HepG2 (cell line): ENCODE measurements at regions not wholly inside any gene's neighbourhood (a gene's known extent, or its start where the extent isn't known, plus 50 kb on each side); places are given as distances from the start of the nearest gene placed in this dataset.

Experiments used
- ATF7-NPFF ChIP-seq: sonication (generic); formaldehyde crosslinking; IDR thresholded peaks from 2 replicates; pipeline ENCODE4 v1.8.1; 2023; ENCODE audit warnings: mild to moderate bottlenecking, low read depth, missing genetic modification reagents, moderate library complexity
- ATRX ChIP-seq: sonication (generic); formaldehyde crosslinking; IDR thresholded peaks from 2 replicates; pipeline ENCODE4 v1.4.0; 2020; ENCODE audit warnings: missing genetic modification reagents, borderline replicate concordance
- BRD4 ChIP-seq: sonication (generic); formaldehyde crosslinking; IDR thresholded peaks from 2 replicates; pipeline ENCODE4 v1.4.0; 2020; ENCODE audit warnings: missing genetic modification reagents
- HMGA1 ChIP-seq: sonication (generic); formaldehyde crosslinking; conservative IDR thresholded peaks from 2 replicates; pipeline ENCODE4 v1.4.0; 2020; ENCODE audit warnings: missing genetic modification reagents
- IRF9 ChIP-seq: sonication (generic); formaldehyde crosslinking; IDR thresholded peaks from 2 replicates; pipeline ENCODE4 v1.8.0; 2022; ENCODE audit warnings: missing genetic modification reagents, mild to moderate bottlenecking, borderline replicate concordance
- KLF16 ChIP-seq, 2 experiments: sonication (generic) in 1 of 2; formaldehyde crosslinking in 1 of 2; IDR thresholded peaks; 2 replicates each; pipeline versions ENCODE4 v1.6.1 to v1.8.0; 2016 to 2023; ENCODE audit warnings: missing genetic modification reagents in 2 of 2, missing compliant biosample characterization in 1 of 2
- MEF2D ChIP-seq: sonication (generic); formaldehyde crosslinking; IDR thresholded peaks from 2 replicates; pipeline ENCODE4 v1.5.1; 2020; ENCODE audit warnings: mild to moderate bottlenecking, missing genetic modification reagents
- NR2C2 ChIP-seq: sonication (generic); formaldehyde crosslinking; IDR thresholded peaks from 2 replicates; pipeline ENCODE4 v1.4.0; 2020; ENCODE audit warnings: missing genetic modification reagents, mild to moderate bottlenecking, moderate library complexity, borderline replicate concordance
- SALL1 ChIP-seq: sonication (generic); formaldehyde crosslinking; IDR thresholded peaks from 2 replicates; pipeline ENCODE4 v1.8.0; 2022; ENCODE audit warnings: mild to moderate bottlenecking, missing genetic modification reagents
- SP1 ChIP-seq, 2 experiments: fragments of 450-650 bp in 1 of 2; sonication (generic) in 1 of 2; formaldehyde crosslinking in 1 of 2; IDR thresholded peaks; 2 replicates each; pipeline versions ENCODE4 v1.4.0 to v1.6.1; 2016 to 2020; ENCODE audit warnings: missing genetic modification reagents in 1 of 2
- SRSF4 ChIP-seq: fragments of 200-400 bp; formaldehyde crosslinking; IDR thresholded peaks from one replicate; pipeline ENCODE4 v1.6.1; 2018; ENCODE audit warnings: mild to moderate bottlenecking, low read depth, low read length, moderate library complexity; ENCODE audit not compliant: poor library complexity, severe bottlenecking
- TBL1XR1 ChIP-seq: fragments of 150-350 bp; IDR thresholded peaks from 2 replicates; pipeline ENCODE4 v1.6.1; 2014; ENCODE audit warnings: borderline replicate concordance, low read length; ENCODE audit not compliant: partially characterized antibody
- TCF12 ChIP-seq, 2 experiments: fragments of 450-650 bp in 1 of 2; sonication (generic) in 1 of 2; formaldehyde crosslinking in 1 of 2; IDR thresholded peaks; 2 replicates each; pipeline versions ENCODE4 v1.6.1 to v1.8.0; 2017 to 2022; ENCODE audit warnings: antibody characterized with exemption in 1 of 2, mild to moderate bottlenecking in 1 of 2, missing genetic modification reagents in 1 of 2, moderate library complexity in 1 of 2
- TMF1 ChIP-seq: sonication (generic); formaldehyde crosslinking; IDR thresholded peaks from 2 replicates; pipeline ENCODE4 v1.8.1; 2022; ENCODE audit warnings: low read depth, missing genetic modification reagents
- ZKSCAN5 ChIP-seq: sonication (generic); formaldehyde crosslinking; IDR thresholded peaks from 2 replicates; pipeline ENCODE4 v1.5.1; 2020; ENCODE audit warnings: mild to moderate bottlenecking, missing genetic modification reagents
- ZMAT5 ChIP-seq: sonication (generic); formaldehyde crosslinking; IDR thresholded peaks from 2 replicates; pipeline ENCODE4 v1.5.0; 2020; ENCODE audit warnings: mild to moderate bottlenecking, low read depth, missing genetic modification reagents, borderline replicate concordance
- ZNF207 ChIP-seq: fragments of 450-650 bp; IDR thresholded peaks from 2 replicates; pipeline ENCODE4 v1.6.1; 2016; ENCODE audit warnings: antibody characterized with exemption, borderline replicate concordance
- ZNF230 ChIP-seq: sonication (generic); formaldehyde crosslinking; IDR thresholded peaks from 2 replicates; pipeline ENCODE4 v1.4.0; 2020; ENCODE audit warnings: mild to moderate bottlenecking, missing genetic modification reagents
- ZNF274 ChIP-seq: sonication (generic); formaldehyde crosslinking; IDR thresholded peaks from 2 replicates; pipeline ENCODE4 v1.5.1; 2020; ENCODE audit warnings: mild to moderate bottlenecking, missing genetic modification reagents
- ZNF549 ChIP-seq: sonication (generic); formaldehyde crosslinking; IDR thresholded peaks from 2 replicates; pipeline ENCODE4 v1.5.0; 2020; ENCODE audit warnings: missing genetic modification reagents
- ZNF562 ChIP-seq: sonication (generic); formaldehyde crosslinking; IDR thresholded peaks from 2 replicates; pipeline ENCODE4 v1.8.0; 2022; ENCODE audit warnings: missing genetic modification reagents, borderline replicate concordance
- ZNF629 ChIP-seq: sonication (generic); formaldehyde crosslinking; conservative IDR thresholded peaks from 2 replicates; pipeline ENCODE4 v1.5.0; 2020; ENCODE audit warnings: missing genetic modification reagents
- ZNF670 ChIP-seq: sonication (generic); formaldehyde crosslinking; IDR thresholded peaks from 2 replicates; pipeline ENCODE4 v1.8.0; 2022; ENCODE audit warnings: mild to moderate bottlenecking, missing genetic modification reagents, borderline replicate concordance
- ZNF75D ChIP-seq: sonication (generic); formaldehyde crosslinking; IDR thresholded peaks from 2 replicates; pipeline ENCODE4 v1.8.1; 2023; ENCODE audit warnings: missing genetic modification reagents, mild to moderate bottlenecking, borderline replicate concordance
- TF ChIP-seq, protein P1 (sequence below): sonication (generic); formaldehyde crosslinking; IDR thresholded peaks from 2 replicates; pipeline ENCODE4 v1.8.1; 2023; ENCODE audit warnings: mild to moderate bottlenecking, moderate library complexity, missing genetic modification reagents
- TF ChIP-seq, protein P2 (sequence below): sonication (generic); formaldehyde crosslinking; IDR thresholded peaks from 2 replicates; pipeline ENCODE4 v1.8.1; 2022; ENCODE audit warnings: mild to moderate bottlenecking, missing genetic modification reagents
- TF ChIP-seq, protein P3 (sequence below): sonication (generic); formaldehyde crosslinking; IDR thresholded peaks from 2 replicates; pipeline ENCODE4 v1.5.0; 2020; ENCODE audit warnings: missing genetic modification reagents
- TF ChIP-seq, protein P4 (sequence below): IDR thresholded peaks from 2 replicates; pipeline ENCODE4 v1.6.1; 2012; ENCODE audit warnings: inconsistent platforms

- no peak for TF ChIP-seq ZNF230
- no peak for TF ChIP-seq ZNF75D (CRISPR knock-in tag)
- TF ChIP-seq, protein P1, sequence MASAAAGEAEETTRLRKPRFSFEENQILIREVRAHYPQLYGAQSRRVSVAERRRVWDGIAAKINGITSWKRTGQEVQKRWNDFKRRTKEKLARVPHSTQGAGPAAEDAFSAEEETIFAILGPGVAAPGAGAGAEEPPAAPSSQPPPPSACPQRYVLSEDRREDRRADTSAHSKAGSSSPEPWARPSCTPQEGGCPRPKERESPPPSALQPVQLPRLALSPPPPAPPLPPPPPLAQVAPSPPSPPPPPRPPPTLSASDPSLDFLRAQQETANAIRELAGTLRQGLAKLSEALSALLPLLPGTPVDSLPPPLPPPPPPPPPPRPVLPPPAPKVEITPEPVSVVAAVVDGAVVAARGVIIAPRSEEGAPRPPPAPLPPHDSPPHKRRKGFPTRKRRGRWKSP (CRISPR knock-in tag), result no peak
- no peak for TF ChIP-seq SP1 (IDR thresholded peaks at IDR 0.05)
- no peak for TF ChIP-seq SP1 (CRISPR knock-in tag; IDR thresholded peaks at IDR 0.05)
- no peak for TF ChIP-seq ZKSCAN5 (CRISPR knock-in tag)
- TF ChIP-seq, protein P2, sequence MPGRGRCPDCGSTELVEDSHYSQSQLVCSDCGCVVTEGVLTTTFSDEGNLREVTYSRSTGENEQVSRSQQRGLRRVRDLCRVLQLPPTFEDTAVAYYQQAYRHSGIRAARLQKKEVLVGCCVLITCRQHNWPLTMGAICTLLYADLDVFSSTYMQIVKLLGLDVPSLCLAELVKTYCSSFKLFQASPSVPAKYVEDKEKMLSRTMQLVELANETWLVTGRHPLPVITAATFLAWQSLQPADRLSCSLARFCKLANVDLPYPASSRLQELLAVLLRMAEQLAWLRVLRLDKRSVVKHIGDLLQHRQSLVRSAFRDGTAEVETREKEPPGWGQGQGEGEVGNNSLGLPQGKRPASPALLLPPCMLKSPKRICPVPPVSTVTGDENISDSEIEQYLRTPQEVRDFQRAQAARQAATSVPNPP, result no peak
- no peak for TF ChIP-seq ZNF629 (CRISPR knock-in tag)
- TF ChIP-seq ZNF549 (CRISPR knock-in tag), result no peak
- TF ChIP-seq TMF1 (CRISPR knock-in tag), result no peak
- no peak for TF ChIP-seq ZMAT5
- TF ChIP-seq ZNF207, result no peak
- TF ChIP-seq NR2C2, result no peak
- TF ChIP-seq IRF9, result no peak
- no peak for TF ChIP-seq ZNF274 (CRISPR knock-in tag)
- TF ChIP-seq HMGA1, result no peak
- TF ChIP-seq, protein P3, sequence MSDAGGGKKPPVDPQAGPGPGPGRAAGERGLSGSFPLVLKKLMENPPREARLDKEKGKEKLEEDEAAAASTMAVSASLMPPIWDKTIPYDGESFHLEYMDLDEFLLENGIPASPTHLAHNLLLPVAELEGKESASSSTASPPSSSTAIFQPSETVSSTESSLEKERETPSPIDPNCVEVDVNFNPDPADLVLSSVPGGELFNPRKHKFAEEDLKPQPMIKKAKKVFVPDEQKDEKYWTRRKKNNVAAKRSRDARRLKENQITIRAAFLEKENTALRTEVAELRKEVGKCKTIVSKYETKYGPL (CRISPR knock-in tag), result no peak
- TF ChIP-seq SALL1 (CRISPR knock-in tag), result 0 out of 2 replicates have a peak, but pooled peaks have one; percentile 24
- TF ChIP-seq TCF12 (IDR thresholded peaks at IDR 0.05), result no peak
- no peak for TF ChIP-seq TCF12 (CRISPR knock-in tag; IDR thresholded peaks at IDR 0.05)
- TF ChIP-seq SRSF4, result no peak
- TF ChIP-seq MEF2D (CRISPR knock-in tag), result peak; percentile 66; the same call in 1 of the 2 replicates
- TF ChIP-seq KLF16 (CRISPR knock-in tag; IDR thresholded peaks at IDR 0.05), result no peak
- no peak for TF ChIP-seq BRD4 (CRISPR knock-in tag)
- TF ChIP-seq, protein P4, sequence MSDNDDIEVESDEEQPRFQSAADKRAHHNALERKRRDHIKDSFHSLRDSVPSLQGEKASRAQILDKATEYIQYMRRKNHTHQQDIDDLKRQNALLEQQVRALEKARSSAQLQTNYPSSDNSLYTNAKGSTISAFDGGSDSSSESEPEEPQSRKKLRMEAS, result no peak
- TF ChIP-seq ZNF670, result peak; percentile 40; the same call in 1 of the 2 replicates
- TF ChIP-seq TBL1XR1, result no peak
- TF ChIP-seq ATF7-NPFF, result no peak
- no peak for TF ChIP-seq ATRX (CRISPR knock-in tag)
- TF ChIP-seq ZNF562, result no peak
These were observed 73.7 kb upstream of the MSTN start (continued) for GRCh38 chr2:190136259-190136658.
